ENCODE measurements at regions not wholly inside any gene's neighbourhood (a gene's known extent, or its start where the extent isn't known, plus 50 kb on each side); places are given as distances from the start of the nearest gene placed in this dataset.

- no peak for TF ChIP-seq GATA2 (IDR thresholded peaks at IDR 0.05; ENCODE audit: low read depth, low read length)
- no peak for TF ChIP-seq GATA3 (IDR thresholded peaks at IDR 0.05; ENCODE audit: low read depth, low read length)
Measured at GRCh38 chr6:14328163-14328562, 210.6 kb downstream of the CD83 start.
